Peyer's patch (tissue), 4 donors: ENCODE measurements at regions not wholly inside any gene's neighbourhood (a gene's known extent, or its start where the extent isn't known, plus 50 kb on each side); places are given as distances from the start of the nearest gene placed in this dataset.

ENCODE experiments used
- CTCF ChIP-seq, 6 experiments: fragments of 450-650 bp in 4 of 6; fragments of 200-600 bp in 2 of 6; sonication (generic) in 1 of 6; IDR thresholded peaks; one replicate each; pipeline ENCODE4 v1.5.1; 2017 to 2019; ENCODE audit warnings: antibody characterized with exemption in 6 of 6, mild to moderate bottlenecking in 3 of 6, moderate library complexity in 1 of 6
- POLR2A ChIP-seq, 2 donors: fragments of 450-650 bp; IDR thresholded peaks; one replicate each; pipeline ENCODE4 v1.5.1; 2017; ENCODE audit warnings: antibody characterized with exemption in 2 of 2, mild to moderate bottlenecking in 2 of 2, moderate library complexity in 2 of 2

- TF ChIP-seq CTCF (IDR thresholded peaks at IDR 0.05) (no peak), POLR2A (IDR thresholded peaks at IDR 0.05) (no peak)
Observed at GRCh38 chr11:76288166-76288980, 82.1 kb upstream of the WNT11 start.
